GM19023 (cell line): ENCODE measurements at regions not wholly inside any gene's neighbourhood (a gene's known extent, or its start where the extent isn't known, plus 50 kb on each side); places are given as distances from the start of the nearest gene placed in this dataset.

ENCODE experiments used
- ATAC-seq: cut with Tn5 transposase; IDR thresholded peaks from one replicate; pipeline ENCODE4 v1.9.1; 2021; ENCODE audit warnings: mild to moderate bottlenecking, moderate library complexity; ENCODE audit not compliant: unreplicated experiment

DNA sequence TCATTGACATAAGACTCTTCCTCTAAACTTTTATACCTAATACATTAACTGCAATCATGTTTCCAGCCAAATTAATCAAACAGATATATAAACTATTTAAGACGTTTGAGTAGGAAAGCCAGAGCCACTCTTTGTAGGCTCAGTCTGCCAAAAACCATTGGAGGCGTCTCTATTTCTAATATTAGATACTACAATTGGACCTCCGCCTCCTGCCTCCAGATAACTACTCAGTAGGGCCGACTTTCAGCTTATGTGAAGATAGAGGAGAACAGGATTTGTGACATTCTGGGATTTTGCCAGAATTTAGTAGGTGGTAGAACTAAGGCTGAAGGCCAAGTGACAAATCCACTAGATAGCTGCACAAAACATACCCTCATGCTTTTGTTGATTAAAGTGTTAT is 463.0 kb downstream of the CETN3 start:
- ATAC-seq: no peak

DNA sequence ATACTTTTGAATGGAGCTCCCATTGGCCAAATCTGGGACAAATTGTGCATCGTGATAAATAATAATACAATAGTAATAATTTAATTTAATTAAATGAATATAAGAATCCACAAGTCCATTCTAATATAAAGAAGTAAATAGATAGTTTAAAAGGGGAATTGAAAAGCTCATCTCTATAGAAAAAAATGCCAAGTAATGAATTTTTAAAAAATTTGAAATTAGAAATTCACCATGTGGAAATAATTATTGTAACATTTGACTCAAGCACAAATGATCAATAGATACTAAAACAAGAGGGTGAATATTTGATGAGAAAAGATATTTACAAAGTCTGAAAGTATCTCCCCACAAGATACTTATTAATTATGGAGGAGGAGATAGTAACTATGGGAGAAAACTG is 467.4 kb downstream of the CETN3 start:
- ATAC-seq: no peak

DNA sequence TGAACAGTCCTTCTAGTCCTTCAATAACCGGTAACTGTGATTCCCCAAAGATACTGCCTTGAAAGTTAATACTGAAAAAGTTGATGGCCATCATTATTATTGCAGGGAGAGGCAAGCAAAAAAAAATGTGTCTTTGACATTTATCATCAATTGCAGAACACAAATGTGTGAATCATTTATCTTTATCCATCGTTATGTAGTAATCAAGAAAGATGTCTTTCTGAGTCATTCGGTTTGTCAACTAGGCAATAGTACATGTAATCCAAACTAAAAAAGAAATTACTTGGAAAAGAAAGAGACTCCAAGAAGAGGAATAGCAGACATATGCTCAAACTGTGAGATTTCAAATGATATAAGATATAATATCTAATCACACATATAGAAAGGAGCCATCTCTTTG is 473.0 kb downstream of the CETN3 start:
- ATAC-seq: no peak

DNA sequence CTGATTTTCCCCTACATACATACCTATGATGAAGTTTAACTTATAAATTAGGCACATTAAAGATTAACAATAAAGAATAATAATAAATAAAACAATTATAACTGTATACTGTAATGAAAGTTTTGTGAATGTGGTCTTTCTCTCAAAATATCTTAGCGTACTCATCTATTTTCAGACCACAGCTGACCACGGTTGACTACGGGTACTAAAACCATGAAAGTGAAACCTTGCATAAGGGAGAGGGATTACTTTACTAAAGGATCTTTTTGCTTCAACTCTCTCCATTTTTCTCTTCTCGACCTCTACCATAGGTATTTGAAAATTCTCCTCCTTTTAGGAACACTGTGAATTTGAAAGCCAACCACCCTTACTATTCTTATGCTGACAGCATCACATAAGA is 475.5 kb downstream of the CETN3 start:
- ATAC-seq: no peak

DNA sequence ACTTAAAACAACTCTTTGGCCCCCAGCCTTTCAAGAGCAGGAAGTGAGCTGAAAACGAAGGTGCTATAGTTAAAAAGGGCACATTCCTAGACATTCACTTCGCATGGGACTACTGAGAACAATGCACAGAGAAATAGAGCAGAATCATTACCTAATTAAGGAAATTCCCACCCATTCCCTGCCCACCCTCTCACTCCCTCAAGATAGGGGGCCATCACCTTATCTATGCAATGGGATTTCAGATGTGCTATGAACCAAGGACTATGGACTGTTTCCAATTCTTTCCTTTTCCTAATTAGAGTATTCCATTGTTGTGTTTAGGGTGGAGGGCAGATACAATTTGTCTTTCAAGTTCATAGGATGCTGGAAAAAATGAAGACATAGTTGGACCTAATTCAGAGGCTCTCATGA is 476.8 kb downstream of the CETN3 start:
- no peak for ATAC-seq

DNA sequence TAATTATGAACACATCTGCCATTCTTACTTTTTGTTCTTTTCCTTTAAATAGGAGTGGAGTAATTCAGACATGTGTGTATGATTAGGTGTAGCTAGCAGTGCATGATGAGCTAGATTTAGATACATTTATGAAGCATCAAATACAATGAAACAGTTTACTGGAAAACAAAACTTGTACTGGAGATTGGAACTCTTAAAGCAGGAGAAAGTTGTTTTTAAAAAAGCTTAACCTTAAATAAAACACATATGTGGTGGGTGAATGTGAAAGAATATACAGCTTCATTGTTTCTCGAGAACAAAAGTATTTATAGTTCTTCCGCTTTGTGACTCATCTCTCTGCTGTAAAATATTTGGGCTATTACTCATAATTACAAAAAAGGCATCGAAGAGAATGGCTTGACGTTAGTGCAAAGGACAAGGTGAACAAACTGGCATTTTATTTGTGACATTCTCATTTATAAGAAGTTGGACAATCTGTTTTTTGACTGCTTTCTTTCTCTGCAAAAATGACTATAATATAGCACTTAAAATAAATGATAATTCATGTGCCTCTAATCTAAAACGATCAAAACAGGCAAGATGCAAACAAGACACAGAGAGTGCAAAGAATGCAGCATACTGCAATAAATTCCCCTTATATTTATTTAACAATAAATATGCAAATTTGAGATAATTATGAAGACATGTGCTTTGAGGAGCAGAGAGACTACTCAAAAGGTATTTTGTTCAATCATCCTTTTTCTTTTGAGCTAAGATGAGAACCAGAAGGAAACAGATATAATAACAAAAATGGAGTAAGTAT is 478.8 kb downstream of the CETN3 start:
- ATAC-seq: peak; percentile 61

DNA sequence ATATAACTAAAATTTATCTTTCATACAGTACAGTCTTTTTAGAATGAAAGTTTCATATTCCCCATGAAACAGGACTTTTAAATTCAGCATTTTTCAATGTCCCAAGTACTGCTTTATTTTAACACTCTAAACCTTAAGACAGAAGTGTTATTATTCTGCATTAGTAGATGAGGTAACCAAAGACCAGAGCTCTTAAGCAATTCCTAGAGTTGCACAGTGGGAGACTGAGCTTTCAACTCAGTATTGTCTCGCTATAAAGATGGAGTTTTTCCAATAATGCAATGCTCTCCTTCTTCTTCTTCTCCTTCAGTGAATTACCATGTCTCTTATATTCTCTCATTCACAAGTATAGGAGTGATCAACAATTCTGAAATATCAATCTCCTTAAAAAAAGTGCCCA is 479.7 kb downstream of the CETN3 start:
- no peak for ATAC-seq

DNA sequence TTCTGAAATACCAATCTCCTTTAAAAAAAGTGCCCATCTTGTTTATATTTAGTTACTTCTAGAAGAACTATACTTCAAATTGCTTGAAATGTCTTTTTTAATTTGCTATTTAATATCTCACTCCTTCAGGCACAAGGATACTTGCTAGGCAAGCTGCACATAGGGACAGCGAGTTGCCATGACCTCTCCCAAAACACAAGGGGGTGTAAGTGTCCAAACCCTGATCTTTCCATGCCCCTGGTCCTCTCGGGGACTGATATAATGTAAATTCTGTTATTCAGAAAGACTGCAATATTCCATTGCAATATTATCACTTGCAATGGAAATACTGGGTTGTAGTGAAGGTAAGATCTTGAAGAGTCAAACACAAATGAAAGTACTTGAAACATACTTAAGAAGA is 480.4 kb downstream of the CETN3 start:
- ATAC-seq: no peak

DNA sequence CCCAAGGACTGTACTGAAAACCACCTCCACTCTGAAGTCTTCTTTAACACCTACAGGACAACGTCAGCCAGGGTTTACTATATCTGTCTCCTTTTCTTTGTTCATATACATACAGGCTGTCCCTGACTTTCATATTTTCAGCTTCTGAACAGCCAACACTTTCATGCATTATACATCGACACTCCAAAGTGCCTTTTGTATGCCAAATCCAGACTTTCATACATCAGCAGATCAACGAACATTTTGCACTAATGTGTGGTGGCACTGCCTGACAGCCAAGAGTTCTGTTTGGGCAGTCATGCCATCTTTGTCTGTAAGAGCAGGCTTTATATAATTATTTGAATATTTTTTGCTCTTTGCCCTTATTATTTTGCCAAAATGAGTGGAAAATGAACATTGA is 487.4 kb downstream of the CETN3 start:
- no peak for ATAC-seq

DNA sequence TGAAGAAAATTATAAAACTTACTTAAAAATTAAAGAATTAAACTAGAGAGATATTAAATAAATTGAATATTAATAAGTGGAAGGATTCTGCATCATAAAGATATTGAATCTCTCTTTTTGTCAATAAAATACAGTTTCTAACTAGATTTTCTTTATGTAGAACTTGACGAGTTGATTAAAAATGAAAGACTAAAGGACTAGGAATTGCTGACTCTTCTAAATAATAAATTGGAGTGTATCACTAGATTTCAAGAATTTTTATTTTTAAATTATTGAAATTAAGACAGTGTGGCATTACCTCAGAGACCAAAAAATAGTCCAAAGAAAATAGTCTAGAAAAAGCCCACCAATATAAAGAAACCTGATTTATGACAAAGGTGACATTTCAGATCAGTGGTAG is 492.4 kb downstream of the CETN3 start:
- no peak for ATAC-seq

DNA sequence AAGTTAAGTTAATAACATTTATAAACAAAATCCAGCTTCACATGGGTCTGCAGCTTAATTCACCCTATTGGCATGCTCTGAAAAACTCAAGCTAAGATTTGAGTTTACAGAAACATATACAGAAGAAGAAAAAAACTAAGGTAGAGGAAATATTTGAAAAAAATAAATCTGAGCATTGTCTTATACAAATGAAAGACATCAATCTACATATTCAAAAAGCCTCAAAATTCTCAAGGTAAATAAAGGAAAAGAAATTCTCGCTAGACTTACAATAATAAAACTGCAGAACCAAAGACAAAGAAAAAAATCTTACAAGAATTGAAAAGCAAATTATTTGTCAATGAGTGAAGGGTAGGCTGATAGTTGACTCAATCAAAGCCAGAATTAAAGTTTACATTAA is 493.4 kb downstream of the CETN3 start:
- ATAC-seq: no peak

DNA sequence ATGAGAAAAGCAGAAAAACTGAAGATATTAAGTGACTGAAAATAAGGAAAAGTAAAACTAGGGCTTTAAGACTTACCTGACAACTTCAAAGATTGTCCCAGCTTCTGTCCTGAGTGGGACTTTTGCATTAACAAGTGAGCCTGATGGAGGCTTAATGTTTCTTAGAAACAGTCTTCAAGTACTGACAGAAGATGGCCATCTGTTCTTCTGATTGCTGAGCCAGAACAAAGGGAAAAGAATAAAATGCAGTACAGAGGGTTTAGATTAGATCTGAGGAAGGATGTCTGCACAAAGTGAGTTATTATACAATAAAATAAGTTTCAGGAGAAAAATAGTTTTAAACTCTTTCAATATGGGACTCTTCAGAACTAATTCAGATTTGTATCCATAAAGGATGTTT is 500.7 kb downstream of the CETN3 start:
- no peak for ATAC-seq

DNA sequence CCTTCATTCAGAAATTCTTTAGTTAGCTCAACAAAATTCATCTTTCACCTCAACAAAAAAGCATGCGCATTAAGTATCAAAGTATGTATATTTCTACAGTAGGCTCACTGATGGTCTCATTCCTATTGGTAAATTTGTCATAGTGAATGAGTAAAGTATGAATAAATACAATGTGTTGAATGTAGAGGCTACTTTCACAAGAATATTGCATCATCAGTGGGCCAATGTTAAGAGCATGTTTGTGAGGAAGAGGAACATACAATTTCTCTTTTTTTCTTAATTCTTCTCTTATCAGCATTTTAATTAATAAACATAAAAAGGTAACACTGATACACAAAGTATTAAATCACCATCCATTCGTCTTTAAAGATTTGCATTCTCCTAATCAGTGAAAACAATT is 505.1 kb downstream of the CETN3 start:
- ATAC-seq: no peak

DNA sequence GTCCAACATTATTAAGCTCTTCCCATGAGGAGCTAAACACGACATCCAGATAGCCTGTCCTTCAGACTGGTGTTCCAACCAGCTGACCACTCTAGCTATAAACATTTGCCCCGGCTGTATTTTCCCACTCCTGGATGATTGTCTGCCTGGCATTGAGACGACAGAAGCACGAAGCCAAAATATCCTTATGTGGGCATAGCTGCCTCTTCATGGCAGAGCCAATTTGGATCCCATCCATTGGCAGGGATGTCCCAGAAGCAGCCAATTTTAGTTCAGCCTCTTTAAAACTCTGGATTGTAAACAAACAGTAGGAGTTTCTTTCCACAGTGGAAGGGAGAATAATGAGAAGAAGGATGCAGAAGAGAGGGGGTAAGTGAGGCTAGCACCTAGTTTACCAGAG is 507.6 kb downstream of the CETN3 start:
- no peak for ATAC-seq

DNA sequence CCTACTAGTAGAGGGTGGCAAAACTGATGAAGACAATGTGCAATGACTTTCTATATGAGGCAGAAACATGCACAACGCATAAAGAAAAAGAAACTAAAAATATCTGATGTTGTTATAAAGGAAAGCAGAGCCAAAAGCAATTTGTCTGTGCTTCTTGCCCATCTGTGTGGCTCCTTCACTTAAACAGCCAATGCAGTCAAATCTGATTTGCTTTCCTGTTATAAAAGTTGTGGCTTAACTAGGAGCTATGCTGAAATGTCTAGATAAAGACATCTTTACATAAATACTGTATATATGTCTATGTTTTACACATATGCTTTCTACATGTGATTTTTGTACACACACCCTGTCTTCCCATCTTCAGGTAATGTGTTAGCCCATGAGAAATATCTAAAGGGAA is 508.2 kb downstream of the CETN3 start:
- no peak for ATAC-seq

DNA sequence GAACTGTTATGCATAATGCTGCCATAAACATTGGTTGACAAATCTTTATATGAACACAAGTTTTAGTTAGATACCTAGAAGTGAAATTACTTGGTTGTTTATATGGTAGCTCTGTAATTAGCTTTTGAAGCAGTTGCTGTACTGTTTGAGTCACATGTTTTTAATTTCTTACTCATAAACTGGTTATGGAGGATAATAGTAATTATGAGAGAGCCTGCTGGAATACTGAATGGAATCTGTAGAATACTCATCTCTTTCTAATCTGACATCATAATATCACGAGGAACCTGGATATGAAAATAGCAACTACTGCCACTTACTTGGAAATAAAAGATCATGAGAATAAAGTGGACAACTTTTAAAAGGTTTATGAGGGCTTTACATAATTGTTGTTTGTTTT is 509.2 kb downstream of the CETN3 start:
- no peak for ATAC-seq

DNA sequence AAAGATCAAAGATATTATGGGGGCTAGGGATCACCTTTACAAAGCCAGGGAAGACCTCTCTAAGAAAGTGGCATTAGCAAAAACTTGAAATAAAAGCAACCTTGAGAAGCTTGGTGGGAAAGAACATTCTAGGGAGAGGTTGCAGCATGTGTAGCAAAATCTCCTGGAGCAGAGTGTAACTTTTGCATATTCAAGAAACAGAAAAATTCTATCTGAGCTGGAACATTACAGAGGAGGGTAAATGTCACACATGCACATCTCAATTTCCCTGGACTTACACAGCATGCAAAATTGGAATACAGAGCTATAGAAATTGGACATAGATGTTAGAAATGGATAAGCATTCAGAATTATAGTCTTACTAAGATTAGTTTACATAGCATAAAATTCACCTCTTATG is 510.0 kb downstream of the CETN3 start:
- no peak for ATAC-seq

DNA sequence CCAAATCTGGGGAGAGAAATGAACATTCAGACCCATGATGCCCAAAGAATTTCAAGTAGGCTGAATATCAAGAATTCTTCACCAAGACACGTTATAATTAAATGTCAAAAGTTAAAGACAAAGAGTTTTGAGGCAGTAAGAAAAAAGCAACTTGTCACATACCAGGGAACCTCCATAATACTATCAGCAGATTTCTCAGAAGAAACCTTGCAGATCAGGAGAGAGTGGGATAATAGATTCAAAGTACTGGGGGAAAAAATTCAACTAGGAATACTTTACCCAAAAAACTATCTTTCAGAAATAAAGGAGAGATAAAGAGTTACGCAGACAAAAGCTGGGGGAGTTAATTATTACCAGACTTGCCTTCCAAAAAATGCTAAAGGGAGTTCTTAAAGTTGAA is 516.0 kb downstream of the CETN3 start:
- no peak for ATAC-seq

DNA sequence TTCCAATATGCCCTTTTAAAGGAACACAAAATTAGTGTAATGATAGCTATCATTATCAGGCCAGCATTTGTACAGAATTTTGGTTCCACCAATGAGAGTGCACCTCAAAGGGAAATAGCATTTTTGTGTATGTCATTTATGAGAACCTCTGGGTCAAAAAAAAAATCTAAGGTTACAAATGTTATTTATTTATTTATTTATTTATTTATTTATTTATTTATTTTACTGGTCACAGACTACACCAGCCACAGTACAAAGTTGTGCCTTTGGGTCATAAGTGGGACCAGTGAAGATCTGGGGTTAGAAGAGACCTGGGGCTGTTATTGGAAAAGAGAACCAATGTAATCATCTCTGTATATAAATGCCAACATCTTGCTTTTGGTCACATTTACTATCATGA is 523.9 kb downstream of the CETN3 start:
- no peak for ATAC-seq

DNA sequence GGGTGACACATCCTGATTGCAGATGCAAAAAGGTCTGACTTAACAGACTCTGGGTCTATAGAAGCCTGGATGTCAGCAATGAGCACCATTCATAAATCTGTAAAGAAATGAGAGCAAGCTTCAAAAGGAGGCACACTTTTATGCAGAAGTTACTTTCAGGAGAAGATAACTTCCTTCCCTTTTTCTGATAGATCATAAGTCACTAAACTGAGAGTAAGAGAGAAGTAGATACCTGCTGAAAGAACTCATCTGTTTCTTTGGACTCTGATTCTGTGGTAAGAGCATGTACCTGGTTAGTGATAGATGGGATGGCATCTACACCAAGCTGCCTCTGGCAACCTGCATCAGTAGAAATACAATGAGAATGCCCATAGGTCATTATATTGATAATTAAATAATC is 525.6 kb downstream of the CETN3 start:
- no peak for ATAC-seq

DNA sequence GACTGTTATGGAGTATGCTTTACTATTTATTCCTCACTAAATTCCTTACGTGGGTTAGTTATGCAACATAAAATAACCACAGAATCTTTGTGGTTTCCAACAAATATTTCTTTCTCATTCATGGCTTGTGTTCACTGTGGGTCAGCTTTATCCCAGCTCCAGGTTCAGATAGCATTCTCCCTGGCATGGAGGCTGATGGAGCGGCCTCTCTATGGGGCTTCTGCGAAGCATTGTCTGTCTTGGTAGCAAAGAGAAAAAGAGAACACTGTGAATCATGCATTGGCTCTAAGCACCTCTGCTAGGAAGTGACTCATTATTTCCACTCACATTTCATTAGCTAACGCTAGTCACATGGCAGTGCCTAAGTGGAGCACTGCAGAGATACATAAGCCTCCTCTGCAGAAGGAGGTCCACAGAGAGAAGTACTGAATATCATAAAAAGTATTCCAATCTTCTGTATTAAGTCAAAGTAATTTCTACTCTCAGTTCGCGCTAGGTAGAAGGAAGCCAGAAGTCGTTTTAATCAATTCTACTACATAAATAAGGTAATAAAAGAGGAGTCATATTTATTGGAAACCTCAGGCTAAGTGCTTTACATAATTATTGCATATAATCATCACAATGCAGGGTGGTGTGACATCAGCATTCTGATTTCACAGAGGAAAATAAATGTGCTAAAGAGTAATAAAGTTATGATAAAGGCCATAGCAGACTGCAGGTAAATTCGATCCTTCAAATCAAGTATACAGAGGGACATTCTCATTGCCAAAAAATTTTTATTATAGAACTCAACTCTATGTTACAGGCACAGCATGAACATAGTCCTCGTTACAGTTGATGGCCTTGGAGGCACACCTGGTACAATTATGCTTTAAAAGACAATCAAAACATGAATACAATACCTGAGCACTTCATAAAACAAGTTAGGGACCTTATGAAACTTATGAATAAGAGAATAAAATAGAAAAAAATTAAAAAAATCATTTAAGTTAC is 531.1 kb downstream of the CETN3 start:
- ATAC-seq: no peak

DNA sequence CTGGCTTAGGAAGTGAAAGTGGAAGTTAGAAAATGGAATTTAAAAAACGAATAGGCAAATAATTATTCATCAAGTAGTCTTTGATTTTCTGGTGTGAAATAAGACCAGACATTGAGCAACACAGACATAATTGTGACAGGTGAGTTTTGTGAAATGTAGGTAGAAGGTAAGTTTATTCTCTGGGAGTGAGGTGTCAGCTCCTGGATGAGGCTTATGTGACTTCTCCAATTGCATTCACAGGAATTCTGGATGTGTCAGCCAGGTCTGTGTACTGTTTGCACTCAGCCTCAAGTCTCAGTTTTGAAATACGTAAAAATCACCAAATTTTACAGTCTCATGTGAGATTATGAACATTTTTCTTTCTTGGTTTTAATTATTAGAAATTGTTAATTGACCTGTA is 537.6 kb downstream of the CETN3 start:
- no peak for ATAC-seq
